Breast epithelium (tissue), 3 donors: ENCODE measurements at regions not wholly inside any gene's neighbourhood (a gene's known extent, or its start where the extent isn't known, plus 50 kb on each side); places are given as distances from the start of the nearest gene placed in this dataset.

Experiments
- CTCF ChIP-seq, 3 donors: fragments of 450-650 bp; IDR thresholded peaks; one replicate each; pipeline ENCODE4 v1.5.1; 2016 to 2017; ENCODE audit warnings: antibody characterized with exemption in 3 of 3, mild to moderate bottlenecking in 3 of 3, moderate library complexity in 3 of 3
- POLR2A ChIP-seq: fragments of 450-650 bp; IDR thresholded peaks from one replicate; pipeline ENCODE4 v1.6.1; 2016; ENCODE audit warnings: antibody characterized with exemption, mild to moderate bottlenecking, moderate library complexity

DNA sequence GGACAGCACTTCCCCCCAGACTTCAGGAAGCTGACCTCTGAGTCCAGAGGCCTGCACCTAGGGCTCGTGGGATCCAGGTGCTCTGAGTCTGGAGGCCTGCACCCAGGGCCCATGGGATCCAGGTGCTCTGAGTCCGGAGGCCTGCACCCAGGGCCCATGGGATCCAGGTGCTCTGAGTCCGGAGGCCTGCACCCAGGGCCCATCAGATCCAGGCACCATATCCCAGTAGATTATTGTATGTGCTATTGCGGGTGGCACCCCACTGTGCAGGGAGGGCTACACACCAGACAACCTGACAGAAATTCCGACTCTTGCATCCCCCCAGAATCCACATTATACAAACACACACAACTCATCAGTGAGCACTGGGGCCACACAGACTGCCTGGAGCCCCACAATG is 515.2 kb downstream of the EIPR1 start:
- TF ChIP-seq POLR2A (no peak), CTCF (IDR thresholded peaks at IDR 0.05) (no peak)
